ENCODE measurements at regions not wholly inside any gene's neighbourhood (a gene's known extent, or its start where the extent isn't known, plus 50 kb on each side); places are given as distances from the start of the nearest gene placed in this dataset.
A peak's percentile ranks its signal among the peaks of the same experiment; 100 is the strongest.

GRCh38 chr22:22035203-22035602, 52.6 kb upstream of the TOP3B start:
- Histone ChIP-seq H3K9me3 (ENCODE audit: low read length) (no peaks in the 10 kb centered on the region), H3K27me3 (ENCODE audit: insufficient read depth, low read length) (no peaks in the 10 kb centered on the region), H3K4me1 (ENCODE audit: insufficient read depth, low read length, severe bottlenecking) (peaks cover 99% of the 10 kb centered on the region), H3K4me3 (ENCODE audit: low read depth, low read length, poor library complexity, severe bottlenecking) (no peak overlapping the region), H3K9me2 (ENCODE audit: low read depth, low read length) (no peaks in the 10 kb centered on the region), H3K79me2 (ENCODE audit: insufficient read depth, low read length) (peaks cover 8% of the 10 kb centered on the region; the same call in 1 of the 2 replicates), H3F3A (ENCODE audit: insufficient read depth, low read length) (0 out of 2 replicates have a peak, but pooled peaks cover 3% of the 10 kb centered on the region), H4K20me1 (ENCODE audit: insufficient read depth, low read length) (no peaks in the 10 kb centered on the region), H3K27ac (ENCODE audit: low read depth, low read length, poor library complexity, severe bottlenecking) (peak overlapping the region; percentile 99), H3K36me3 (ENCODE audit: insufficient read depth, low read length) (peaks cover 43% of the 10 kb centered on the region), H3K4me2 (ENCODE audit: low read length) (no peak overlapping the region), H3K9ac (ENCODE audit: low read length) (no peak overlapping the region), H2AFZ (ENCODE audit: low read length) (no peak overlapping the region)
- no peak for TF ChIP-seq EZH2 (IDR thresholded peaks at IDR 0.05; ENCODE audit: borderline replicate concordance, low read length)
- TF ChIP-seq, protein P1, sequence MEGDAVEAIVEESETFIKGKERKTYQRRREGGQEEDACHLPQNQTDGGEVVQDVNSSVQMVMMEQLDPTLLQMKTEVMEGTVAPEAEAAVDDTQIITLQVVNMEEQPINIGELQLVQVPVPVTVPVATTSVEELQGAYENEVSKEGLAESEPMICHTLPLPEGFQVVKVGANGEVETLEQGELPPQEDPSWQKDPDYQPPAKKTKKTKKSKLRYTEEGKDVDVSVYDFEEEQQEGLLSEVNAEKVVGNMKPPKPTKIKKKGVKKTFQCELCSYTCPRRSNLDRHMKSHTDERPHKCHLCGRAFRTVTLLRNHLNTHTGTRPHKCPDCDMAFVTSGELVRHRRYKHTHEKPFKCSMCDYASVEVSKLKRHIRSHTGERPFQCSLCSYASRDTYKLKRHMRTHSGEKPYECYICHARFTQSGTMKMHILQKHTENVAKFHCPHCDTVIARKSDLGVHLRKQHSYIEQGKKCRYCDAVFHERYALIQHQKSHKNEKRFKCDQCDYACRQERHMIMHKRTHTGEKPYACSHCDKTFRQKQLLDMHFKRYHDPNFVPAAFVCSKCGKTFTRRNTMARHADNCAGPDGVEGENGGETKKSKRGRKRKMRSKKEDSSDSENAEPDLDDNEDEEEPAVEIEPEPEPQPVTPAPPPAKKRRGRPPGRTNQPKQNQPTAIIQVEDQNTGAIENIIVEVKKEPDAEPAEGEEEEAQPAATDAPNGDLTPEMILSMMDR (IDR thresholded peaks at IDR 0.05; ENCODE audit: low read length) = no peak

DNA sequence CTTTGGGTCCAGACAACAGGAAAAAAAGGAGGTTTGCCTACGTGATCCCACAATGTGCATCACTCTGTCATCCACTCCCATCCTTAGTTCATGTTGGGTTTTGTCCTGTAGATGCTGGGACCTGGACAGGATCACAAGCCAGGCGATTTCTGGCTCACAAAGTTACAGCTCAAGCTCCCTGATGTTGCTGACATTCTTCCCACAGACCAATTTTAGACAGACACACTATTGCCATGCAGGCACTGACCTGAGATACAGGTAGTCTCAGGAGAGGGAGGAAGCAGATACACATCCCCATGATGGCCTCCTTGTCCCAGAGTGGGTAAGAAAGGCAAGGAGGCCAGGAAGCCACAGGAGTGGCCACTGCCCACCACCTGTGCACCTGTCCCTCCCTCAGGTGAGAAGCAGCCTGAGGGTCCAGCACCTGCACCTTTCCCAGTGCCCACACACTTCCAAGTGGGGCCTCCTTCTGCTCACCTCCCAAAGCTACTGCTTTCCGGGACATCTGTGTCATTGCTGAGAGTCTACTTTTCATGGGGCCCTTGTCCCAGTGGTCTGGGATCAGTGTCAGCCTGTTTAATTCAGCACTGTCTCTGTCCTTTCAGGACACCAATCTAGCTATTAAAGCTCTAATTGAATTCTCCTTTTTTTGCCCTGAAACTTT, 52.0 kb upstream of the TOP3B start:
- TF ChIP-seq EZH2 (IDR thresholded peaks at IDR 0.05; ENCODE audit: borderline replicate concordance, low read length) = no peak
- TF ChIP-seq, protein P1 (IDR thresholded peaks at IDR 0.05; ENCODE audit: low read length) = no peak
- Histone ChIP-seq H3K4me2 (ENCODE audit: low read length) (no peak overlapping the region; the same call in 1 of the 2 replicates), H3F3A (ENCODE audit: insufficient read depth, low read length) (0 out of 2 replicates have a peak, but pooled peaks cover 3% of the 10 kb centered on the region), H3K4me3 (ENCODE audit: low read depth, low read length, poor library complexity, severe bottlenecking) (no peak overlapping the region), H3K9me2 (ENCODE audit: low read depth, low read length) (no peaks in the 10 kb centered on the region), H4K20me1 (ENCODE audit: insufficient read depth, low read length) (no peaks in the 10 kb centered on the region), H3K9ac (ENCODE audit: low read length) (no peak overlapping the region; the same call in 1 of the 2 replicates), H2AFZ (ENCODE audit: low read length) (no peak overlapping the region), H3K27me3 (ENCODE audit: insufficient read depth, low read length) (no peaks in the 10 kb centered on the region), H3K9me3 (ENCODE audit: low read length) (no peaks in the 10 kb centered on the region), H3K36me3 (ENCODE audit: insufficient read depth, low read length) (peaks cover 37% of the 10 kb centered on the region), H3K79me2 (ENCODE audit: insufficient read depth, low read length) (peaks cover 10% of the 10 kb centered on the region; the same call in 1 of the 2 replicates), H3K4me1 (ENCODE audit: insufficient read depth, low read length, severe bottlenecking) (peaks cover 99% of the 10 kb centered on the region), H3K27ac (ENCODE audit: low read depth, low read length, poor library complexity, severe bottlenecking) (peak overlapping the region; percentile 99)

- Histone ChIP-seq H3K27me3 (ENCODE audit: insufficient read depth, low read length) (no peaks in the 10 kb centered on the region), H3K9me3 (ENCODE audit: low read length) (no peaks in the 10 kb centered on the region), H3K27ac (ENCODE audit: low read depth, low read length, poor library complexity, severe bottlenecking) (peak overlapping the region; percentile 99), H3K36me3 (ENCODE audit: insufficient read depth, low read length) (peaks cover 31% of the 10 kb centered on the region; the same call in 1 of the 2 replicates), H3K9ac (ENCODE audit: low read length) (no peak overlapping the region; the same call in 1 of the 2 replicates), H3K4me2 (ENCODE audit: low read length) (peak overlapping the region; percentile 96; the same call in 1 of the 2 replicates), H2AFZ (ENCODE audit: low read length) (no peak overlapping the region), H3F3A (ENCODE audit: insufficient read depth, low read length) (0 out of 2 replicates have a peak, but pooled peaks cover under 1% of the 10 kb centered on the region), H3K4me3 (ENCODE audit: low read depth, low read length, poor library complexity, severe bottlenecking) (no peak overlapping the region), H3K9me2 (ENCODE audit: low read depth, low read length) (no peaks in the 10 kb centered on the region), H3K4me1 (ENCODE audit: insufficient read depth, low read length, severe bottlenecking) (peaks cover 99% of the 10 kb centered on the region), H3K79me2 (ENCODE audit: insufficient read depth, low read length) (peaks cover 16% of the 10 kb centered on the region), H4K20me1 (ENCODE audit: insufficient read depth, low read length) (no peaks in the 10 kb centered on the region)
- TF ChIP-seq EZH2 (IDR thresholded peaks at IDR 0.05; ENCODE audit: borderline replicate concordance, low read length) = no peak
- TF ChIP-seq, protein P1 (IDR thresholded peaks at IDR 0.05; ENCODE audit: low read length) = no peak
These were observed 51.3 kb upstream of the TOP3B start for GRCh38 chr22:22033803-22034468.

All from OCI-LY1 (cell line).